Middle frontal gyrus (tissue), 1 donor: ENCODE measurements at regions not wholly inside any gene's neighbourhood (a gene's known extent, or its start where the extent isn't known, plus 50 kb on each side); places are given as distances from the start of the nearest gene placed in this dataset.

Source experiments
- DNase-seq: peaks from one replicate; pipeline ENCODE4 v3.0.0-alpha.2; 2015; ENCODE audit warnings: low spot score; ENCODE audit errors: extremely low spot score

- DNase-seq = no peak
Observed at GRCh38 chr15:69653846-69654245, 201.2 kb downstream of the RPLP1 start.

DNA sequence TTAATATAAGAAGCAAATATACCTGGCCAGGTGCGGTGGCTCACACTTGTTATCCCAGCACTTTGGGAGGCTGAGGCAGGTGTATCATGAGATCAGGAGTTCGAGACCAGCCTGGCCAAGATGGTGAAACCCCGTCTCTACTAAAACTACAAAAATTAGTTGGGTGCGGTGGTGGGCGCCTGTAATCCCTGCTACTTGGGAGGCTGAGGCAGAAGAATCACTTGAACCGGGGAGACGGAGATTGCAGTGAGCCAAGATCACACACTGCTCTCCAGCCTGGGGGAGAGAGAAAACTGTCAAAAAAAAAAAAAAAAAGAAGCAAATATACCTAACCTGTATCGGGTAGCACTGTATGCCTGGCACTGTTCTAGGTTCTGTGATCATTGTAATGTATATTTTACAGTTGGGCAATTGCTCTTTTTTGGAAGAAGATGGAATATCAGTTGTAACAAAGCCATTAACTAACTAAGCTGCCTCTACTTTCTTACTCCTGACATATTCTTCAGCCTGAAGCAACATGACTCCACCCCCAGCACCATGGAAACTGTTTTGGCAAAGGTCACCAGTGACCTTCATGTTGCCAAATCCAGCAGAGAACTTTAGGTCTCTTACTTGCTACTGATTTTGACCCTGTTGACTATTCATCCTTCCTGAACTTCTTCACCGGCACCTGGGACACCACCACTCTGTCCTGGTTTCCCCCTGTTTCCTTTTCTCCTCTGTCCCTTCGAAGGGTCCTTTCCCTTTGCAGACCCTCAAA, 203.8 kb downstream of the RPLP1 start:
- DNase-seq = no peak

DNA sequence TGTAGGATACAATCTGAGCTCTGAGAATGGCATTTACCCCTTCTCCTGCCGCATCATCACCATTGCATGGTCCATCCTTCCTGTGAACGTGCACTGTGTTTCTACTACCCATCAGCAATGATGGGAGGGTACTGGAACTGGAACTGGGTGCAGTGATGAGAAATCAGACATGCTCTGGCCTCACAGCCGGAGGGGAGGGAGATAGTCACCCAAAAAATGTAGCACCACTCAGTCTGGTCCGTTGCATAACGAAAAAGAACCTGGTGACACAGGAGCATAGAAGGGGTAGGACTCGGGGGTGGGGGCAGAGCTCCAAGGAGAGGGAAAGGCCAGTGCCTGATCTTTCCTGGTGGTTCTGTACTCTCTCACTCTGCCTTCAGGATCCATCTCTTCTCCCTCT, 205.0 kb downstream of the RPLP1 start:
- DNase-seq = no peak

DNA sequence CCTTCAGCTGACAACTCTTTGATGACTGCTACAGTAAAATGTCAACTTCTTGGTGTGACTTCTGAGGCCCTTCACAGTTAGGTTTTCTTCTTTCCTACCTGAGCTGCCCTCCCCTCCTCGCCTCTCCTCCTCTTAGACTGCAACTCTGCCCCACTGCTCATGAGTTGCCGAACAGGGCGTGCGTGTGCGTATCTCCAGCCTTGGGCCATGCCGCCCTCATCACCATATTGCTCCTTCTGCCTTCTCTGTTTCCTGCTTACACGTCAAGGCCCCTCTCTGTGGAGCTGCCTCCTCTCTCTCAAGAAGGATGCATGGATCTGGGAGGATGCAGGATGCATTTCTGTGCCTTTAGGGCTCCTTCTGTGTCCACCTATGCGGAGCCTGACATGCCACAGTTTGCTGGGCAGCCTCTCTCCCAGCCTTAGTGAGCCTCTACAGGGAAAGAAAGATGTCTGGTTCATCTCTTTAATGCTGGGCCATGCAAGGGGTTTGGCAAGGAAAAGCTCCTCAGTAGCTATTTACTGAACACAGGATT, 205.9 kb downstream of the RPLP1 start:
- no peak for DNase-seq

GRCh38 chr15:69659454-69660050, 206.9 kb downstream of the RPLP1 start:
- no peak for DNase-seq

GRCh38 chr15:69660114-69660513, 207.5 kb downstream of the RPLP1 start:
- DNase-seq = no peak

DNA sequence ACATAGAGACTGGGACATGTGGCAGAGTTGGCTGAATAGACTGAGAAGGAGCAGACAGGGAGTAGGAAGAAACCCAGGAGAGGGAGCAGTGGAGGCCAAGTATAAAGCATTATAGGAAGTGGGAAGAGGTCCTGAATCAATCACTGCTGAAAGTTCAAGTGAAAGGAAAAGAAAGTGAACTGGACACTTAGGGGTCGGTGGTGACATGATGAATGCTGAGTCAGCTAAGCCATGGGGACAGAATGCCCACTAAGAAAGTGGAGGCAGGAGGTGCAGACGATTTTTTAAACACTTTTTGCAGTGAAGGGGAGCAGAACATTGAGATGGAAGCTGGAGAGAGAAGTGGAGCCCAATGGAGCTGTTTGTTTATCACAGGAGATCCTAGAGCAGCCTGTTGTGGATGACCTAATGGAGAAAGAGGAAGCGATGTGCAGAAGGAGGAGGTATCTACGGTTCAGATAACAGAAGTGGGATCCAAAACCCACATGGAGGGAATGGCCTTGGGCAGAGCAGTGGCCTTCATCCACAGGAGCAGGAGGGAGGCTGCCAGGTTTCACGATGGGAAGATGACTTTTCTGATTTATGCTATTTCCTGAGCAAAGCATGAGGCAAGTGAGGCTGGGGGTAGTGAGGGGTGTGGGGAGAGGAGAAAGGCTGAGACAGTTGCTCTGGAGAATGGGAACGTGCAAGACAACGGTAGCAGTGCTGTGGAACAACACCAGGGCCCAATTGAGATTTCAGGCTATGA, 208.2 kb downstream of the RPLP1 start:
- DNase-seq = no peak

GRCh38 chr15:69661446-69661845, 208.8 kb downstream of the RPLP1 start:
- DNase-seq = no peak

DNA sequence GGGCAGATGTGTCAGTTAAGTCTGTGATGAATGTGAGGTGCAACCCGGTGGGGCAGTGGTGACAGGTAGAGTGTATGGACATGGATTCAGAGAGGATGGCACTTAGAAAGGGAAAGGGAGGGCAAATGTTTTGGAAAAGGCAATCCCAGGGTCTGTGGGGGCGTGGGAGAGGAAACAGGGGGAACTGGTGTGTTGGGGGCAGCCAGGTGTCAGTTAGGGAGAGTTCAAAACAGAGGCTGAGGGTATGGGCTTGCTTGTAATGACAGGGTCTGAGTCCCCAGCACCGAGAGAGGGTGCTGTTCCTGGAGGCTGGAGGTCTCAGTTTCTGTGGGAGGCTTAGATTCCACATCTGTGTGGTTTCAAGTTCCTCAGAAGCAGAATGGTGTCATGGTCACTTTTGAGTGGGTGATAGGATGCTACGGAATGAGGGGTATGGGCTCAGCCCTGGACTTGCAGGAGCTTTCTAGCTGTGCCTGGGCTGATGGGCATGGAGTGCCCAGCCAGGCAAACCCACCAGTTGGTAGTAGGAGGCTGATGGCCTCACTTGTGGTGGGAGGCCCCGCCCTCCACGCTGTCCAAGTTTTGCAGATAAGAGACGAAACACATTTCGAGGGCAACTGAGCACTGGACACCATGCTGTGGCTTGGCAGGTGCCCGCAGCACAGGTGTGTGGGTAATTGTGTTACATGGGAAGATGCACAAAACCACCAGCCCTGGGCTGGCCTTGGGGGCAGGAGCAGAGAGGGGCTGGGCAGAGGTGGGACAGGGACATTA, 209.4 kb downstream of the RPLP1 start:
- no peak for DNase-seq

GRCh38 chr15:69662645-69663000, 210.0 kb downstream of the RPLP1 start:
- DNase-seq = no peak

- no peak for DNase-seq
Observed at GRCh38 chr15:69663441-69663840, 210.8 kb downstream of the RPLP1 start.

DNA sequence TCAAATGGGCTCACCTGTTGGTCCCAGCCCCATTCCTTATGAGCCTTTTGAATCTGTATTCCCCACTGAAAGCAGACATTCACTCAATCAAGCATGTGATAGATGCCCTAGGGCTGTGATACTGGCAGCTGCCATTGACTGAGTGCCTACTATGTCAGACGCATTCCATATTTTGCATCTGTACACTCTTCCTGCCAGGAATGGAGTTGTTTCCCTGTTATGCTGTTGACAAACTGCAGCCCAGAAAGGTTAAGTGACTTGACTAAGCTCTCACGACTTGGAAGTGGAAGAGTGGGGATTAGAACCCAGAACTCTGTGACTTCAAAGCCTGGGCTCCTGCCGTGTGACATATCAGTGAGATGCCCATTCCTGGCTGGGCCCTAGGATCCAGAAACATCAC, 211.4 kb downstream of the RPLP1 start:
- no peak for DNase-seq

GRCh38 chr15:69664572-69665571, 212.3 kb downstream of the RPLP1 start:
- no peak for DNase-seq

GRCh38 chr15:69665641-69666111, 213.1 kb downstream of the RPLP1 start:
- DNase-seq = no peak

DNA sequence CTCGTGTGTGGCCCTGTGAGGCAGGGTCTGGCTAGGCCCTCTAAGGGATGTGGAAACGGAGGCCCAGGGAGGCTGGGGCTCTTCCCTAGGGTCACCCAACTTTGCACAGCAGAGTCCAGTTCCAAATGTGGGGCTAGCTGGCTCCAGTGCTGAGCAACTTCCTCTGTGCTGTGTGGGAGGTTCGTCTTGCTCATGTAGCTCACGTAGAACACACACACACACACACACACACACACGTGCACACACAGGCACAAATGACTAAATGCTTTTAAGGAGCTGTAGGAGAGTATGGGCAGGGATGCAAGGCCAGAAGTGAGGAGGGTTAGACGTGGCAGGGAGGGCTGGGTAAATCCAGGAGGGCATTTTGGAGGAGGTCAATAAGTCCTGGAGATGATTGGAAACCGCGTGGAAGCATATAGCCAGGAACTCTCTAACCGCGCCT, 213.8 kb downstream of the RPLP1 start:
- no peak for DNase-seq

DNA sequence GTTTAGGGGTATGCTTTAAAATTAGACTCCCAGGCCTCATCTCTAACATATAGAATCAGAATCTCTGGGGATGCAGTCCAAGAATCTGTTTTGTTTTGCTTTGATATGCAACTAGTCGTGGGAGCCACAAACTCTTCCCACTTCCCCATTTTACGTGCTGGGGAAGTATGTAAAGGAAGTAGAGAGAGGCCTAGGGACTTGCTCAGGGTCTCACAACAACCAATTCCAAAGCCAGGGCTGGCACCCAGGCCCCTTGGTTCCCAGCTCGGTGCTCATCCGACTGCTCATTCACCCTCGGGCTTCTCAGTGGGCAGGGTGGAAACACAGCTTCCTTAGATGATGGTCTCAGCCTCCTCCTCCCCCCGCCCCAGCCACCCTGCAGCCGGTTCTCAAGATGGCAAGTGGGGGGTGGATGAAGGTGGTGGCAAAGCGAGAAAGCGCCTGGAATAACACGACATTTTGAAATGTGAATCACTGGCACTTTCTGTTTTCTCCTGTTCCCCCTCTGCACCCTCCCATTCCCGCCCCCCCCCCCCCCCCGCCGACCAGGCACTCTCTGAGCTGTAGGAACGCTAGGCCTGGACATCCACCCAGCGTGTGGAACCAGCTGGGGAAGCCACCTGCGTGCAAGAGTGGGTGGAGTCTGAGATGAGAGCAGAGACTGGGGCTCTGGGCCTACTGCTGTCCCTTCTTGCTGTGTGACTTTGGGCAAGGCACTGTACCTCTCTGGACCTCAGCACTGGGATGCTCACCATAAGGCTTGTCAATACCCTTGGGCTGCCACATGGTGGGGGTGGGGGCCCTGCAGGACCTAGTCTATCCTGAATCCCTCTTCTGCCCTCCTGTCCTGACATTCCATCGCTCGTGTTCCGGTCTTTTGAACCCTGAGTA, 214.5 kb downstream of the RPLP1 start:
- DNase-seq = no peak

DNA sequence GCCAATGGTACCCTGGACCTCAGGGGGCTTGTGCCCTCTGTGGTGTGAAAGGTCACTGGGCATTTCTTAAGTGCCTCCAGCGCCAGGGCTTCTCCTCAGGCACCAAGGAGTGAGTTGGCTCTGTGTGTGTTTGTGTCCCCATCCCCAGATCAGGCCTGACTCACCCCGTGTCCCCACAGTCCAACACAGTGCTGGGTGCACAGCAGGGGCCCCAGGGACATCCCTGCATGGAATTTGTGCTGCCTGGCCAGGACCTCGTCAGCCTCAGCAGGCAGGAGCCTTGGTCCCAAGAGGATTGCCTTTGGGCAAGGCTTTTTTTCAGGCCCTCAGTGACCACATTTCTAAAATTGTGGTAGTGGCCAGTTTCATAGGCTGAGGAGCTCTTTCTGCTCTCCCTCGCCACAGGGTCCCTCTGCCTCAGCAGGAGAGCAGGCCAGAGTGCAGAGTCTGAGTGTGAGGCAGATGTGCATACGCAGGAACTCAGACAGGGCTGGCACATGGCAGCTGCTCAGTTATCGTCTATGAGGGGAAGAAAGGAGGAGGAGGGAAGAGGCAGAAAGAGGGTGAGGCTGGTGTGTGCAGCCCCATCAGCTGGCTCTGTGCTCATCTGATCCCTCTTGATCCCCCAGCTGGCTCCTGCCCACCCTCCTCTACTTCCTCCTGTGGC, 215.6 kb downstream of the RPLP1 start:
- DNase-seq = no peak

- no peak for DNase-seq
Observed at GRCh38 chr15:69668963-69669362, 216.3 kb downstream of the RPLP1 start.

GRCh38 chr15:69669446-69669845, 216.8 kb downstream of the RPLP1 start:
- no peak for DNase-seq
